ENCODE measurements at regions not wholly inside any gene's neighbourhood (a gene's known extent, or its start where the extent isn't known, plus 50 kb on each side); places are given as distances from the start of the nearest gene placed in this dataset.

GRCh38 chr3:25057379-25057778, 370.7 kb upstream of the RARB start:
- H3K27ac Mint-ChIP-seq, result no peak overlapping the region
- Histone ChIP-seq H3K4me1 (ENCODE audit: control insufficient read depth, insufficient read depth, low read length, poor library complexity, severe bottlenecking) (no peaks in the 10 kb centered on the region), H3K4me3 (ENCODE audit: low read depth, low read length) (no peak overlapping the region), H3K27me3 (ENCODE audit: control insufficient read depth, insufficient read depth, low read length) (no peaks in the 10 kb centered on the region), H3K36me3 (ENCODE audit: control insufficient read depth, insufficient read depth, low read length) (no peaks in the 10 kb centered on the region), H3K9me3 (ENCODE audit: control insufficient read depth in 2 of 2, low read length in 2 of 2) (no peaks in the 10 kb centered on the region), H3K27ac (ENCODE audit: insufficient read depth, low read length, poor library complexity, severe bottlenecking) (no peak overlapping the region)
- no peak for ATAC-seq (ENCODE audit: low read depth in 2 of 2)
- H3K4me1 Mint-ChIP-seq, result no peaks in the 10 kb centered on the region
- no peaks in the 10 kb centered on the region for H3K27me3 Mint-ChIP-seq
- H3K4me3 Mint-ChIP-seq, result no peak overlapping the region
- H3K9me3 Mint-ChIP-seq, result peaks cover 0 to 11% (median 0%) of the 10 kb centered on the region in 7 donors
- DNase-seq, result no peak
- H3K36me3 Mint-ChIP-seq, result no peaks in the 10 kb centered on the region

GRCh38 chr3:25064681-25065080, 363.4 kb upstream of the RARB start:
- H3K27ac Mint-ChIP-seq, result no peak overlapping the region
- ATAC-seq (ENCODE audit: low read depth in 2 of 2), result no peak
- H3K27ac ChIP-seq (ENCODE audit: insufficient read depth, low read length, poor library complexity, severe bottlenecking), result no peak overlapping the region

GRCh38 chr3:25069970-25070369, 358.1 kb upstream of the RARB start:
- no peak for DNase-seq
- peaks cover 0 to 5% of the 10 kb centered on the region in 2 experiments for H3K9me3 ChIP-seq (ENCODE audit: control insufficient read depth in 2 of 2, low read length in 2 of 2)
- H3K4me3 ChIP-seq (ENCODE audit: low read depth, low read length), result no peak overlapping the region
- H3K27me3 ChIP-seq (ENCODE audit: control insufficient read depth, insufficient read depth, low read length), result no peaks in the 10 kb centered on the region
- H3K27ac ChIP-seq (ENCODE audit: insufficient read depth, low read length, poor library complexity, severe bottlenecking), result no peak overlapping the region
- Mint-ChIP-seq H3K36me3 (no peaks in the 10 kb centered on the region), H3K9me3 (peaks cover 1 to 14% (median 9%) of the 10 kb centered on the region in 7 donors), H3K4me1 (no peaks in the 10 kb centered on the region), H3K27me3 (no peaks in the 10 kb centered on the region), H3K4me3 (no peak overlapping the region), H3K27ac (no peak overlapping the region)
- no peaks in the 10 kb centered on the region for H3K36me3 ChIP-seq (ENCODE audit: control insufficient read depth, insufficient read depth, low read length)
- no peaks in the 10 kb centered on the region for H3K4me1 ChIP-seq (ENCODE audit: control insufficient read depth, insufficient read depth, low read length, poor library complexity, severe bottlenecking)
- ATAC-seq (ENCODE audit: low read depth in 2 of 2), result no peak

More at GRCh38 chr3:25064681-25065080, 363.4 kb upstream of the RARB start:
- Histone ChIP-seq H3K27me3 (ENCODE audit: control insufficient read depth, insufficient read depth, low read length) (no peaks in the 10 kb centered on the region), H3K4me3 (ENCODE audit: low read depth, low read length) (no peak overlapping the region), H3K36me3 (ENCODE audit: control insufficient read depth, insufficient read depth, low read length) (no peaks in the 10 kb centered on the region), H3K9me3 (ENCODE audit: control insufficient read depth in 2 of 2, low read length in 2 of 2) (no peaks in the 10 kb centered on the region), H3K4me1 (ENCODE audit: control insufficient read depth, insufficient read depth, low read length, poor library complexity, severe bottlenecking) (no peaks in the 10 kb centered on the region)
- DNase-seq, result no peak
- Mint-ChIP-seq H3K36me3 (no peaks in the 10 kb centered on the region), H3K27me3 (no peaks in the 10 kb centered on the region), H3K9me3 (peaks cover 0 to 8% (median 4%) of the 10 kb centered on the region in 7 donors), H3K4me1 (no peaks in the 10 kb centered on the region), H3K4me3 (no peak overlapping the region)

GRCh38 chr3:25071846-25072245, 356.2 kb upstream of the RARB start:
- H3K4me1 ChIP-seq (ENCODE audit: control insufficient read depth, insufficient read depth, low read length, poor library complexity, severe bottlenecking), result no peaks in the 10 kb centered on the region
- H3K4me3 ChIP-seq (ENCODE audit: low read depth, low read length), result no peak overlapping the region
- DNase-seq, result no peak
- H3K27me3 ChIP-seq (ENCODE audit: control insufficient read depth, insufficient read depth, low read length), result no peaks in the 10 kb centered on the region
- Mint-ChIP-seq H3K9me3 (peaks cover 3 to 14% (median 9%) of the 10 kb centered on the region in 7 donors), H3K4me3 (no peak overlapping the region), H3K4me1 (no peaks in the 10 kb centered on the region), H3K27me3 (no peaks in the 10 kb centered on the region), H3K27ac (no peak overlapping the region), H3K36me3 (no peaks in the 10 kb centered on the region)
- no peak overlapping the region for H3K27ac ChIP-seq (ENCODE audit: insufficient read depth, low read length, poor library complexity, severe bottlenecking)
- peaks cover 0 to 5% of the 10 kb centered on the region in 2 experiments for H3K9me3 ChIP-seq (ENCODE audit: control insufficient read depth in 2 of 2, low read length in 2 of 2)
- no peak for ATAC-seq (ENCODE audit: low read depth in 2 of 2)
- H3K36me3 ChIP-seq (ENCODE audit: control insufficient read depth, insufficient read depth, low read length), result no peaks in the 10 kb centered on the region

GRCh38 chr3:25073423-25073822, 354.6 kb upstream of the RARB start:
- Histone ChIP-seq H3K27ac (ENCODE audit: insufficient read depth, low read length, poor library complexity, severe bottlenecking) (no peak overlapping the region), H3K9me3 (ENCODE audit: control insufficient read depth in 2 of 2, low read length in 2 of 2) (peaks cover 0 to 5% of the 10 kb centered on the region in 2 experiments), H3K27me3 (ENCODE audit: control insufficient read depth, insufficient read depth, low read length) (no peaks in the 10 kb centered on the region), H3K4me1 (ENCODE audit: control insufficient read depth, insufficient read depth, low read length, poor library complexity, severe bottlenecking) (no peaks in the 10 kb centered on the region), H3K4me3 (ENCODE audit: low read depth, low read length) (no peak overlapping the region), H3K36me3 (ENCODE audit: control insufficient read depth, insufficient read depth, low read length) (no peaks in the 10 kb centered on the region)
- no peaks in the 10 kb centered on the region for H3K4me1 Mint-ChIP-seq
- peaks cover 1 to 11% (median 7%) of the 10 kb centered on the region in 7 donors for H3K9me3 Mint-ChIP-seq
- H3K4me3 Mint-ChIP-seq, result no peak overlapping the region
- DNase-seq (no peak), ATAC-seq (ENCODE audit: low read depth in 2 of 2) (no peak)
- H3K27ac Mint-ChIP-seq, result no peak overlapping the region
- H3K36me3 Mint-ChIP-seq, result no peaks in the 10 kb centered on the region
- H3K27me3 Mint-ChIP-seq, result no peaks in the 10 kb centered on the region

- no peak for ATAC-seq (ENCODE audit: low read depth in 2 of 2)
- H3K27me3 ChIP-seq (ENCODE audit: control insufficient read depth, insufficient read depth, low read length), result no peaks in the 10 kb centered on the region
- Mint-ChIP-seq H3K27me3 (no peaks in the 10 kb centered on the region), H3K9me3 (peaks cover 1 to 10% (median 5%) of the 10 kb centered on the region in 7 donors), H3K4me3 (no peak overlapping the region), H3K27ac (no peak overlapping the region), H3K4me1 (no peaks in the 10 kb centered on the region), H3K36me3 (no peaks in the 10 kb centered on the region)
- H3K9me3 ChIP-seq (ENCODE audit: control insufficient read depth in 2 of 2, low read length in 2 of 2), result peaks cover 0 to 5% of the 10 kb centered on the region in 2 experiments
- no peaks in the 10 kb centered on the region for H3K4me1 ChIP-seq (ENCODE audit: control insufficient read depth, insufficient read depth, low read length, poor library complexity, severe bottlenecking)
- H3K36me3 ChIP-seq (ENCODE audit: control insufficient read depth, insufficient read depth, low read length), result no peaks in the 10 kb centered on the region
- H3K4me3 ChIP-seq (ENCODE audit: low read depth, low read length), result no peak overlapping the region
- H3K27ac ChIP-seq (ENCODE audit: insufficient read depth, low read length, poor library complexity, severe bottlenecking), result no peak overlapping the region
- no peak for DNase-seq
Observed at GRCh38 chr3:25074149-25074548, 353.9 kb upstream of the RARB start.

- DNase-seq (no peak), ATAC-seq (ENCODE audit: low read depth in 2 of 2) (no peak)
- no peaks in the 10 kb centered on the region for H3K9me3 ChIP-seq (ENCODE audit: control insufficient read depth in 2 of 2, low read length in 2 of 2)
- H3K4me3 Mint-ChIP-seq, result no peak overlapping the region
- no peak overlapping the region for H3K27ac Mint-ChIP-seq
- no peaks in the 10 kb centered on the region for H3K36me3 Mint-ChIP-seq
- no peaks in the 10 kb centered on the region for H3K4me1 Mint-ChIP-seq
- H3K4me3 ChIP-seq (ENCODE audit: low read depth, low read length), result no peak overlapping the region
- H3K27me3 ChIP-seq (ENCODE audit: control insufficient read depth, insufficient read depth, low read length), result no peaks in the 10 kb centered on the region
- no peaks in the 10 kb centered on the region for H3K4me1 ChIP-seq (ENCODE audit: control insufficient read depth, insufficient read depth, low read length, poor library complexity, severe bottlenecking)
- no peaks in the 10 kb centered on the region for H3K27me3 Mint-ChIP-seq
- H3K36me3 ChIP-seq (ENCODE audit: control insufficient read depth, insufficient read depth, low read length), result no peaks in the 10 kb centered on the region
- no peak overlapping the region for H3K27ac ChIP-seq (ENCODE audit: insufficient read depth, low read length, poor library complexity, severe bottlenecking)
- H3K9me3 Mint-ChIP-seq, result peaks cover 0 to 5% (median 1%) of the 10 kb centered on the region in 7 donors
Observed at GRCh38 chr3:25080461-25080860, 347.6 kb upstream of the RARB start.

- H3K4me1 Mint-ChIP-seq, result no peaks in the 10 kb centered on the region
- Histone ChIP-seq H3K9me3 (ENCODE audit: control insufficient read depth in 2 of 2, low read length in 2 of 2) (no peaks in the 10 kb centered on the region), H3K27me3 (ENCODE audit: control insufficient read depth, insufficient read depth, low read length) (no peaks in the 10 kb centered on the region), H3K36me3 (ENCODE audit: control insufficient read depth, insufficient read depth, low read length) (no peaks in the 10 kb centered on the region), H3K27ac (ENCODE audit: insufficient read depth, low read length, poor library complexity, severe bottlenecking) (no peak overlapping the region), H3K4me3 (ENCODE audit: low read depth, low read length) (no peak overlapping the region), H3K4me1 (ENCODE audit: control insufficient read depth, insufficient read depth, low read length, poor library complexity, severe bottlenecking) (no peaks in the 10 kb centered on the region)
- H3K36me3 Mint-ChIP-seq, result no peaks in the 10 kb centered on the region
- no peak overlapping the region for H3K4me3 Mint-ChIP-seq
- H3K9me3 Mint-ChIP-seq, result peaks cover 0 to 10% (median 4%) of the 10 kb centered on the region in 7 donors
- H3K27me3 Mint-ChIP-seq, result no peaks in the 10 kb centered on the region
- ATAC-seq (ENCODE audit: low read depth in 2 of 2) (no peak), DNase-seq (no peak)
- no peak overlapping the region for H3K27ac Mint-ChIP-seq
Observed at GRCh38 chr3:25084016-25084415, 344.0 kb upstream of the RARB start.

Data from CD4-positive, CD25-positive, alpha-beta regulatory T cell (primary cell).